ENCODE measurements at regions not wholly inside any gene's neighbourhood (a gene's known extent, or its start where the extent isn't known, plus 50 kb on each side); places are given as distances from the start of the nearest gene placed in this dataset.

DNA sequence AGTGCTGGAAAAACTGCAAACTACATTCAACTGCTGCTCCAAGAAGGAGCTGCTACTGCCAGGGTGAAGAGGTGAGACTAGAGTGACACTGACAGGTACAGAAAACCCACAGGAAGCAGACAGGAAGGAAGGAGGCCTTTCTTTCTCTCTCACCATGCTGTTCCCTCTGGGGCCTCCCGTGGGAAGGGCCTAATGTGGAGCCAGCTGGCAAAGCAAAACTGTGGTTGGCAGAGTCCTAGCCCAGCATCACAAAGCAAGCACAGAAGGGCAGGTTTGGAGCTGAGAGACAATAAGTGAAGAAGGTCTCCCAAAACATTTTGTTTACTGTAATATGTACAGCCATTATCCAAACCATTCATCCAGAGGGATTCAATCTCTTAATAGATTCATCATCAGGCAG lies 122.5 kb upstream of the MAX start:
- no peak for DNase-seq (ENCODE audit: low read depth in 2 of 2)

DNA sequence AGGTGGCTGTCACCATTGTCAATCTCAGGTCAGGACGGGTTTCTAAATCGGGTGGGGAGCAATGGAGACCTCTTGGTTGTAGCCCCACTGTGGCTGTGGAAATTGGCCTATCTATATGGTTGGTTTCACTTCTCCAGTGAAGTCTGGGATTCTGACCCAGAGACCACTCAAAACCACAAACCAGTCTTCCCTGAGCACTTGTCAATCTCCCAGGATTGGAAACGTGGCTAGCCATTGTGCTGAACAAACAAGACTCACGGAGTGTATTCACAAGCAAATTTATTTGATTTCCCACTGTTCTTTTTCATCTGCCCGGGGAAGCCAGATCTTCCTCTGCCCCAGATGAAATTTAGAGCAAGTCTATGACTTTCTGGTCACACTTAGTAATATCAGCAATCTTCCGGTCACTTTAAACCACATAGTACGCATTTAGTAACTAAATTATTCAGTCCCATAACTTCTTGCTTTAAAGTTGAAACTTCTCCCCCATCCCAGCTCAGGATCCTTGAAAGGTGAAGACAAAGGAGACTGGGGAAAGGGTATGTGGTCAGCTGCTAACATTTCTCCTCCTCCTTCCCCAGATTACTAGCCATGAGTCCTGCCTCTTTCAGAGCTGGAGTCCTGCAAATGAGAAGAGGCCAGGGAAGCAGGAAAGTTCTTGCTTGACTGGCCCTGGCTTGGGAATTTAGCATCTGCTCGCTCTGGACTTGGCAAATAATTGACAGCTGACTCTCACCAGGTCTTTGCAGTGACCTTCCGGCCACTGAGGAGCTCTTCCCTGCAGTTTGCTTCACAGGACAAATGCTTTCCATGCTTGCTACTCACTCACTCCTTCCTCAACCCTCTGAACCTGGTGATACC lies 123.2 kb upstream of the MAX start:
- no peak for DNase-seq (ENCODE audit: low read depth in 2 of 2)

DNA sequence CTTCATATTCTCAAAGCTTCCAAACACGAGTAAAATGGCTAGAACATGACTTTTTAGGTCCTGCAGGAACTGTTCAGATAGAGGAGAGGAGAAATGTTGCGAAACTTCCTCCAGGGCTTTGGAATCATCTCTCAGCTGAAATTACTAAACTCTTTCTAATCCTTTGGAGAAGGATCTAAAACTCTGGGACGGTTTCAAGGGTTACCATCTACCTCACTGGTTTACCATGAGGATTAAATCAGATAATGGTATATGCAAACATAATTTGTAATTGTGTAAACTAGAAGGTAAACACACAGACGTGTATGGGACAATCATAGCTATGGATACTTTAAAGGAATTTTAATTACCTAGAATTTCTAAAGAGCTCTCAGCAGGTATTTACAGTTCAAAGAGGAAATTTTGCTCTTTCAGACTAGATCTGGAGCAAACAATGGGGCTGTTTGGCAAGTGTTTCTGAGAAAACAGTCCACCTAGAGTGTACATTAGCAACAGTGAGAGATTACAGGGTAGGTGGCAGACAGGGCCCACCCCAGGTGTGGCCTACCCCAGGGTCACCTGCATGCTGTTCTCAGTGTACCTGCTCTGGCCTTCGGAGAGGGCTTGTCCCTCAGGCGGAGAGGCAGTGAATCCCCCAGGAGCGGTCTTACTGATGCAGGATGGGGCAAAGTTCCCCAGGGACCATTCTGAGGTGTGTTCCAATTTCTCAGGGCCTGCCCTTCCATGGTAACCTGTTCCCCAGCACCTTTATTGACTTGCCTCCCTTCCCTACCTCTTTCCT lies 124.7 kb upstream of the MAX start:
- DNase-seq (ENCODE audit: low read depth in 2 of 2): no peak

DNA sequence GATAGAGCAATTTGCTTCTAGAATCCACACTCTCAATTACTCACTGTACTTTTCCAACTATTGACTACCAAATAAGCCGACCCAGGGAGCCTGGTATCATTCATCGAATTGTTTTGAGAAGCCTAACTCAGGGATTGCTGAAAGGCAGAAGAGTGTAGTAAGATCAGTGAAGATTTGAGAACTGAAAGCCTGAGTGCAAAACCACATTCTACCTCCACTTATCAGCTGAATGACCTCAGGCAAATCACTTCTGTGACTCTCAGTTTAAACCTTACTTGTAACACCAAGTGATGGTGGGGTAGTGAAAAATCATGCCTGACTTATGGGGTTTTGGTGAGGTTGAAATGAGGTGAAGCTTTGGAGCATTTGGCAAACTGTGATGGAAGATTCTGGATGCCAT lies 126.1 kb upstream of the MAX start:
- no peak for DNase-seq (ENCODE audit: low read depth in 2 of 2)

DNA sequence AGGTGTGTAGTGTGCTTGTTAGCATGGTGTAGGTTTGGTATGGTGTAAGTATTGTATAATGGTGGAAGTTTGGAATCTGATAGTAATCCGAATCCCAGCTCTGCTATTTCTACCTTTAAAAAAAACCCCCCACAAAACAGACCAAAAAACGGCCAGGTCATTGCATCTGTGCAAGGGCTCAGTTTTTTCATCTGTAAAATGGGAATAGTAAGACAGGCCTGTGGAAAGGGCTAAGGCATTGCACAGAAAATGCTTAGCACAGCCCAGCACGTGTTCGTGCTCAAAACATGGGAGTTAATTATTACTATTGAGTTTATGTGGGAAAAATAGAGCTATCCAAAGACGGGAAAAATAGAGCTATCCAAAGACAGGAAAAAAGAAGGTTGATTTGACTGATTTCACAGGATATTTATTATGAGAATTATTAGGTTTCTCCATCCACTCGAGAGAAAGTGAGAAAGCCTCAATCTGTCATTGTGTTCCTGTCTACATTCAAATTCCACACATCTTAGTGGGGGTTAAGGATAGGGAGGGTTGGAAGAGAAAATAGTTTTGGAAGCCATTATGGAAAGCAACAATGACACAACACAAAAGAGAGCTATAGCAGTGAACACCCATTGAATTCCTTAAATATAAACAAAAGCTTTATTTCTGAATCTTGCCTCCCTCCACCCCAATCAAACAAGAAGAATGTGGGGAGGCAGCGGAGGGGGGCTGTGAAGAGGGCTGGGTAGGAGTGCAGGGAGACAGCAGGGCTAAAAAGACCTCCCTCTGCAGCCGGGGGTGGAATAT lies 126.8 kb upstream of the MAX start:
- no peak for DNase-seq (ENCODE audit: low read depth in 2 of 2)

DNA sequence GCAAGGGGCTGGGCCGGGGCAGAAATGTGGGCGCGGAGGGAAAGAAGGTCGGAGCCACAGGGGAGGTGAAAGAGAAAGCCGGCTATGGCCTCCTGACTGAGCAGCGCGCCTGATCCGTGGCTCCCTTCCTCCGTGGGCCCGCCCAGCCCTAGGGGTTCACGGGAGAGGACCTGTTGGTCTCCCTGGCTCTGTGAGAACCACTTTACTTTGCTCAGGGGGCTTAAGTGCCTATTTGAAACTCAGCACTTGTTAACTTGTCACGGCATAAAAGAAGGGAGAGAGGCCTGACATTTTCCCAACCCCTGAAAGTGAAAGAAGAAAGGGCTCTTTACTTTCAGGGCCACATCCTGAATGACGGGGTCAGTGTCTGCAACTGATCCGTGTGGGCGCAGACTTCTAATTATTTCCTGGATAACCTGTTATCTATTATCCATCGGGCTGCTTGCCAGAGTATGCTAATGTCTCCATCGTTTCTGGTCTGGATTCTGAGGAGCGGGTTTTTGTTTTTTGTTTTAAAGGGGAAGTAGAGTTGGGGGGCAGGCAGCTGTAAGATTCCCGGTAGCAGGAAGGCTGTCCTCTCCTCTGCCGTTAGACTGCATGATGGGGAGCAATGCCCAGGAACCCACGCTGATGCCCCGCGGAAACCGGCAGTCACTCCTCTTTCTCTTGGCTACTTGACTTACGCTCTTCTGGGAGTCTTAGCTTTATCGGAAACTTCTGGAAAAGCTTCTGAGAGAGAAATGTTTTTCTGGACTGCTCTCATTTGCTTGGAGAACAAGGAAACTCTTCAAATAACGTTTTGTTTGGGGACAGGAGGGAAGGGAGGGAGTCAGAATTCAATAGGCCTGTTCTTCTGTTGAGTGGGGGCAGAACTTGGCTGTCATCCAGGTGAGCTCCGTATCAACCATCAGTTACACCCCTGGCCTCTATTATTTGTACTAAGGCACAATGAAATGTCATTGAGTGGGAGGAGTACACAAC lies 127.7 kb upstream of the MAX start:
- no peak for DNase-seq (ENCODE audit: low read depth in 2 of 2)

DNA sequence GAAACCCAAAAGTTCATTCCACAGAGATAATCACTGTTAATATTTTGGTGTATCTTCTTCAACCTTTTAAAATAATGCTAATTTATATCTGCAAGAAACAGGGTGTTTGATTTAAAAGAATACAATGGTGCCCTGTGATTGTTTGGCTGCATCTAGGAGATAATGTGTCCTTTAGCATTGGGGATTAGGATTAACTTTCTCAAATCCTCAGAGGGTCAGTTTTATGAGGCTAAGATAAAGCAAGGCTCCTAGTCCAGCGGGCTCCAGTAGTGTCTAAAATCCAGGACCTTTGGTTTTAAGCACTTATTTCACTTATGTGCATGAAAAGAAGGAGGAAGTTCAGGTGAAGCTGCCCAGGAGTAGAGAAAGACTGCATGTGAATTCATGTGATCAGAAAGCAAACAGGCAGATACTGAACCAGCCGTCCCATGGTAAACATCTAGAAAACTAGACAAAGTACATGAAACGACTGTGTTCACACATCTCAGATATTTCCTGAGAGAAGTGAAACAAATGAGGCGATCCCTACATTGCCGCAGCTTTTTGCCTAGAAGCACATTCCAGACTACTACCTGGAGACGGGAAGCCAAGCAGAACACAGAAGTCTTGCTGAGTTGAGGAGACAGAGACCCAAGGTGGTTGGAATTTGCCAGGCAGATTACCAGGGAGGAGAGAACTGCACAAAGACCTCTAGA lies 129.1 kb upstream of the MAX start:
- no peak for DNase-seq (ENCODE audit: low read depth in 2 of 2)

DNA sequence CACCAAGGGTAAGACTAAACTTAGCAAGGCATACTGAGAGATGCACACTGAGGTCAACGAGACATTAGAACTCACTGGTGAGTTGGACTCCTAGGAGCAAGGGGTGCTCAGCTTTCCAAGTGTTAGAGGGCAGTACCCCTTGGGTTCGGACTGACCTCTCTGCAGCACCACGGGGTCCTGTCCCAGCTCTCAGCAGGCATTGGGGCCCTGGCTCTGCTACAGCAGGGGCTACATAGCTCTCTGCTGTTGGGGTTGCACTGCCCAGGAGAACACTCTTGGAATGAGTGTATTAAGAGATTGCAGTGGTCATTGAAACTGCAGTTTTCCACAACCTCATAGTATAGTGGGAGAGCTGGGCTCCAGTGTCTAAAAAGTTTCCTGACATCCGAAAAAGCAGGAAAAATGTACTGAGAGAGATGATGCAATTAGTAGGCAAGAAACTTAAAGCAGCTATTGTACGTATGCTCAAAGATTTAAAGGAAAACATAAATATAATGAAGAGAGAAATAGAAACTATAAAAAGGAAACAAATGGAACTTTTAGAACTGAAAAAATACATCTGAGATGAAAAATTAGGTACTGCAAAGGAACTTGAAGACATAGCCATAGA lies 132.5 kb upstream of the MAX start:
- no peak for DNase-seq (ENCODE audit: low read depth in 2 of 2)

DNA sequence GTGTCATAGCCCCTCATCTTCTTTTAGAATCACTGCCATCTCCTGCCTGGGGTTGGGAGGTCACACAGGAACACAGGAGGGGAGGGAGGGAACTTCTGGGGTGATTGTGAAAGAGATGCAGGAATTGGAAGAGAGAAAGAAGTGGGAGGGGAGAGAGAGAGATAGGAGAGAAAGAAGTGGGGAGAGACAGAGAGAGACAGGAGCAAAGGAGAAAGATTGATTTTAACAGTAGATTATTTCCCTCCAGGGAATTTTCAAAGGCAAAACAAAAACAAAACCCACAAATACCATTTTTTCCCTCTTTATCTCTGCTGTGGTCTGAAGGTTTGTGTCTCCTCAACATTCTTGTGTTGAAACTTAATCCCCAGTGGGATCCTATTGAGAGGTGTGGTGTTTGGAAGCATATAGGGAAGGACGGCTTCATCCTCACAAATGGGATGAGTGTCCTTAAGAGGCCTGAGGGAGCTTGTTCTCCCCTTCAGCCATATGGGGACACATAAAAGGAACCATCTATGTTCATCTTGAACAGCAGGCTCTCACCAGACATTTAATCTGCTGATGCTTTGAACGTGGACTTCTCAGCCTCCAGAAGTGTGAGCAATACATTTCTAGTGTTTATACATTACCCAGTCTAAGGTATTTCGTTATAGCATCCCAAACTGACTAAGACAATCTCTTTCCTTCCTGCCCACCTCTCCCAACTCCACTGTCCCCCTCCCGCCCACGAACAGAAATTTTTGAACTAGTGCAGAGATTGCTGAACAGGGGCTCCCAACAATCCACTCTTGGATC lies 134.9 kb upstream of the MAX start:
- DNase-seq (ENCODE audit: low read depth in 2 of 2): no peak

DNA sequence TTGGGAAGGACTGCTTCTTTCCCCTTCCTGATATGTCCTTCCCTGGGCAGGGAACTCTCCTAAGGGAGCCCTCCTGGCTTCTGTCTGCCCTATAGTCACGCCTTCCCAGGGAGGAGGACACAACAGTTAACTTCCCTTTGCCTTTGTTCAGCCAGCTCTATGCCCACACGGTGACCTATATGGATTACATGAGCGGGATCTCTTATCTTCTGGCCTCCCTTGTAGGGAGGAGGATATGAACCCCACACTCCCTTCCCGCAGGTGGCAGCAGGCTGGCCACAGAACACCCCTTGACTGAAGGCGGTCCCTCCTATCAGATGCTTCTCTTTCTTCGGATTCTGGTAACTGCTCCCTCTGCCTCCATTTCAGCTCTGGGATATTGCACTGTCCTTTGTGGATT lies 135.6 kb upstream of the MAX start:
- no peak for DNase-seq (ENCODE audit: low read depth in 2 of 2)

DNA sequence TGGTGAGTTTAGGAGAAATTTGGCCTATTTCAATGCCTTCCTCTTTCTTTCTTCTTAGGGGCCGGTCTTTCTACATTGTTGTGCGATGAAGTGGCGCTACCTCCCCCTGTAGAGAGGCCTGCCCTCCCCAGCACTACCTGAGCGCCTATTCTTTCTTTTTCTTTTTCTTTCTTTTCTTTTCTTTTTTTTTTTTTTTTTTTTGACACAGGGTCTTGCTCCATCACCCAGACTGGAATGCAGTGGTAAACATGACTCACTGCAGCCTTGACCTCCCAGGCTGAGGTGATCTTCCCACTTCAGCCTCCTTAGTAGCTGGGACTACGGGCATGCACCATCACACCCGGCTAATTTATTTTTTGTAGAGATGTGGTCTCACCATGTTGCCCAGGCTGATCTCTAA lies 136.1 kb upstream of the MAX start:
- no peak for DNase-seq (ENCODE audit: low read depth in 2 of 2)

DNA sequence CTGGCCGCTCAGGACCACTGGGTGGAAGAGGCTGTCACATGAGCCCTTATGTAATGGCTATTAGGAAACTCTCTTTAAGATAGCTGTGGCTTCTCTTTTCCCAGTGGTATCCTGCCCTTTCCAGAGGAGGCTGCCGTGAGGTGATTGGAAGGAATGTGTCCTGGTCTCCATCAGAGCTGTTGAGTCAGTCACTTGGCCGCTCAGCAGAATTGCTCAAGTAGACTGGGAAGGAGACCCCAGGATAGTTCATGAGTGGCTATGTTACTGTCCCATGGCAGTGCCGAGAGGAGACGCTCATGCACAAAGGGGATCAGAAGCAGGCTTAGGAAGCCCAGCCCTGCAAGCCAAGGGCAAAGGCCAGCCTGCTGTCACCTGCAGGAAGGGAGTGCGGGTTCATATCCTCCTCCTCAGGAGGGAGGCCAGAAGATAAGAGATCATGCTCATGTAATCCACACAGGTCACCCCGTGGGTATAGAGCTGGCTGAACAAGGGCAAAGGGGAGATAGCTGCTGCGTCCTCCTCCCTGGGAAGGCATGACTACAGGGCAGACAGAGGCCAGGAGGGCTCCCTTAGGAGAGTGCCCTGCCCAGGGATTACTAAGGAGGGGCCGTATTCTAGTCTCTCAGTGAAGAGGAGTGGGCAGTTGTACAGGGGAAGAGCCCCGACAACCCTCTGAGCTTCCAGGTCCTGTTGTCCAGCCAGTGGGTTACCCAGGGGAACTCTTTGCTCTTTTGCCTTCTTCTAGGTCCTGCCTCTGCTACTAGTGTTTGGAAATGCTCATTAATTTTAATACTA lies 137.0 kb upstream of the MAX start:
- DNase-seq (ENCODE audit: low read depth in 2 of 2): no peak

DNA sequence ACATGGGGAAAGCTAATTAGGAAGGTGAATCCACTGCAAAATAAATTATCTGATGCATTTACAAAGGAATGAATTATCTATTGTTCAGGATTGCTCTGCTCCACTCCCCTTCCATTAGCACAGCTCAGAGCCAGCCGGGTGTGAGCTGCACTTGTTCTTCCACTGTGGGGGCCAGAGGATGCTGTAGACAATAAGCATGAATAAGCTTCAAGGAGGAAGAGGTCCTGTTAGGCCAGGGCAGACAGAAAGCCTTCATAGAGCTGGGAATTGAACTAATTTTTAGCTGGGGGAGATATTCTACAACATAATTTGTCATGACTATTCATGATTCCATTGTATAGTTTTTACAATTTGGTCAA lies 137.6 kb upstream of the MAX start:
- DNase-seq (ENCODE audit: low read depth in 2 of 2): no peak

DNA sequence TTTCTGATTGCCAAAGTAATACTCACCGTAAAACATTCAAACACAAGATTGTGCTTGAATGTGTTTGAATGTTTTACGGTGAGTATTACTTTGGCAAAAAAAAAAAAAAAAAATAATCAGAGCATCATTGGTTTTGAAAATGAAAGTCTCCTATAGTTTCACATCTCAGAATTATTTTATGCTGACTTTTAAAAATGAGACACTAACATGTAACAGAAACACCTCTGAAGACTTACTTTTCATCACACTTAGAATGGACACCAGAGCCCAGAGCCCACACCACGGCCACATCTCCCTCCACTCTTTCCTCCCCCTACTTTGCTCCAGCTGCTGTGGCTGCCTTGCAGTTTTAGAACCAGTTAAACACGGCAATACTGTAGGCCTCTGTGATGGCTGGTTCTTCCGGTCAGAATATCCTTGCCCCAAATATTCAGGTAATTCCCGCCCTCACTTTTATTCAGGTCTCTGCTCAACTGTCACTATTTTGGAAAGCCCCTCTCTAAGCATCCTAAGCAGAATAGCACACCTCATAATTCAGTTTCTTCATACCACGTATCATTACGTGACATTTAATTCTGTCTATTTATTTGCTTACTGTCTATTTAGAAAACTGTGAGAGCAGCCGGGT lies 138.9 kb upstream of the MAX start:
- DNase-seq (ENCODE audit: low read depth in 2 of 2): no peak

DNA sequence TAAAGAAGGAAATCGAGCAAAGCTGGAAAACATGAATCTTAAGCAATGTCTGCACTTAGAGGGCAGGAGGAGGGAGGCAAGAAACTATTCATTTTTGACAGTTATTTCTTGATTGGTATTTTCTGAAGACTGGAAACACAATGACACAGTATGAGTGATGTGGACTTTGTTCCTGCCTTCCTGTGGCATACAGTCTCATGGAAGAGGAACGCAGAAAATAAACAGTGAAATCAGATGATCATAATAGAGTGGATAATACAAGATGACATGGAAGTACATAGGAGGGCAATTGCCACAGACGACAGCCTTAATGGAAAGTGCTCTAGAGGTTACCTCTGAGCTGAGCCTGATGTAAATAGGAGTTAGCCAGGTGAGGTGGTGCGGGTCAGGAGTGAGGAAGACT lies 140.4 kb upstream of the MAX start:
- DNase-seq (ENCODE audit: low read depth in 2 of 2): no peak

DNA sequence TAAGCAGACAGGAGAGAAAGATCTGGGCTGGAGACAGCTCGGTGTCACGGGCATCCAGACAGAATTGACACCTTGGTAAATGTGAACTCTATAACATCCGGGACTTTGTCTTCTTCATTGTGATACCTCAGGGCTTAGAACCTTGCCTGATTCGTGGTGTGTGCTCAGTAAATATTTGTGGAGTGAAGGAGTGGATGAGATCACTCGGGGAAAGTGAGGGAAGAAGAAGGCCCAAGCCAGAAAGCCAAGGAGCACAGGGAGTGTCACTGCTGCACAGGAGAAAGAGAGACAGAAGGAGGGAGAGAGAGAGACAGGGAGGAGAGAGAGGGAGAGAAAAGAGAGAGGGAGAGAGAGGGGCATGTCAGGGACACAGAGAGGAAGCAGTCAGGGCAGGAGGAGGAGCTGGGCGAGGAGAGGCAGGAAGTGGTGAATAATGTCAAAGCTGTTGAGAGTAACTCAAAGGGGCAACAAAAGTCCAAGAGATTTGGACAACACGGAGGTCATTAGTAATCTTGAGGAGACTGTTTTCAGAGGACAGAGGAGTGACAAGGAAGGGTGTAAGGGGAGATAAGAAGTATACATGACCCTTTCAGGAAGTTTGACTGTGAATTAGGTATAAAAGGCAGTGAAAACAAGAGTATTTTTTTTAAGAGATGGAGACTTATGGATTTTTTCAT lies 141.6 kb upstream of the MAX start:
- DNase-seq (ENCODE audit: low read depth in 2 of 2): no peak

DNA sequence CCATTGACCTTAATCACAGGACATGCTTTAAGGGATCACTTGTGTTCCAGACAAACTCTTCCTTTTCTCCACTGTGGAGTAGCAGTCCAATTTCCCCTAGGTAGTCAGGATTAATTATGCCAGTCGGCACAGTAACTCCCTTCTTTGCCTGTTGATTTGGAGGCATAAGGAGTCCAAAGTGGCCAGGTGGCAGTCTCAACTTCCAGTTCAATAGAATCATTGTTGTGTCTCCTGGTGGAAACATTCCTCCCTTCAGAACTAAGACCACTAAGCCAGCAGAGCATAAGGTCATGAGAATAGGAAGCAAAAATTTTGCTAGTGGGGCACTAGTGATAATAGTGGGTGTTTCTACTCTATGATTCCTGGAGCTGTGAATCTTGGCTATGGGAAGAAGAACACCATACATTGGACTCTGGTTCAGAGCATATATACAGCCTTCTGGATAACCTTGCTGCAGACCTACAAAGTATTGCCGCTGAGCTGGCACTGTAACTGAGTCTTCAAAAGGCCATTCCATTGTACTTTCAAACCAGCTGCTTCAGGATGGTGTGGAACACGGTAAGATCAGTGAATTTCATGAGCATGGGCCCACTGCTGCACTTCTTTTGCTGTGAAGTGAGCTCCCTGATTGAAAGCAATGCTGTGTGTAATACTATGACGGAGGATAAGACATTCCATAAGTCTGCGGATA lies 147.3 kb upstream of the MAX start:
- no peak for DNase-seq (ENCODE audit: low read depth in 2 of 2)

All from stimulated activated CD8-positive, alpha-beta memory T cell treated with anti-CD3 and anti-CD28 coated beads, Interleukin-15, amount 100 ng/mL, for 48 hours (primary cell).